NB4 (cell line): ENCODE measurements at regions not wholly inside any gene's neighbourhood (a gene's known extent, or its start where the extent isn't known, plus 50 kb on each side); places are given as distances from the start of the nearest gene placed in this dataset.

ENCODE experiments used
- POLR2A ChIP-seq: IDR thresholded peaks from 2 replicates; pipeline ENCODE4 v1.6.1; 2011; ENCODE audit warnings: mild to moderate bottlenecking; ENCODE audit not compliant: insufficient read length; ENCODE audit errors: extremely low read depth
- TF ChIP-seq, protein P1 (sequence below): IDR thresholded peaks from one replicate; pipeline ENCODE4 v1.5.1; 2012; ENCODE audit warnings: low read depth, low read length
- TF ChIP-seq, protein P2 (sequence below): IDR thresholded peaks from 2 replicates; pipeline ENCODE4 v1.6.1; 2011; ENCODE audit warnings: low read depth, low read length

DNA sequence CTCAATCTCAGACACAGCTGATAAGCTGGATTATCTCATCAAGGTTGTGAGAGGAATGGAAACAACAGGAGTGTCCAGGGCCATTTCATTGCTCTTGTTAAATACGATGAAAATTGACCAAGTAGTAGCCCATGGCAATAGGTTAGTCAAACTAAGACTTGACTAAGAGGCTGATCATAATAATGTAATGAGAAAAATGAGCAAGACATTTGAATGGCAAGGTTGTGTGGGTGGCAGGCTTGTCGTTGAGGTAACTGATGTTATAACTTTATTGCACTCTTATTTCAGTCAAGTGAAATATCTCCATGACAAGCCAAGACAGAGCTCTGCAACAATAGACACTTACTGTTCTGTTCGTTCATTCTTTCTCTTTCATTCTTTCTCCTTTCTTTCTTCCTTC lies 532.0 kb downstream of the GATA3 start:
- TF ChIP-seq, protein P1, sequence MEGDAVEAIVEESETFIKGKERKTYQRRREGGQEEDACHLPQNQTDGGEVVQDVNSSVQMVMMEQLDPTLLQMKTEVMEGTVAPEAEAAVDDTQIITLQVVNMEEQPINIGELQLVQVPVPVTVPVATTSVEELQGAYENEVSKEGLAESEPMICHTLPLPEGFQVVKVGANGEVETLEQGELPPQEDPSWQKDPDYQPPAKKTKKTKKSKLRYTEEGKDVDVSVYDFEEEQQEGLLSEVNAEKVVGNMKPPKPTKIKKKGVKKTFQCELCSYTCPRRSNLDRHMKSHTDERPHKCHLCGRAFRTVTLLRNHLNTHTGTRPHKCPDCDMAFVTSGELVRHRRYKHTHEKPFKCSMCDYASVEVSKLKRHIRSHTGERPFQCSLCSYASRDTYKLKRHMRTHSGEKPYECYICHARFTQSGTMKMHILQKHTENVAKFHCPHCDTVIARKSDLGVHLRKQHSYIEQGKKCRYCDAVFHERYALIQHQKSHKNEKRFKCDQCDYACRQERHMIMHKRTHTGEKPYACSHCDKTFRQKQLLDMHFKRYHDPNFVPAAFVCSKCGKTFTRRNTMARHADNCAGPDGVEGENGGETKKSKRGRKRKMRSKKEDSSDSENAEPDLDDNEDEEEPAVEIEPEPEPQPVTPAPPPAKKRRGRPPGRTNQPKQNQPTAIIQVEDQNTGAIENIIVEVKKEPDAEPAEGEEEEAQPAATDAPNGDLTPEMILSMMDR = no peak
- TF ChIP-seq, protein P2, sequence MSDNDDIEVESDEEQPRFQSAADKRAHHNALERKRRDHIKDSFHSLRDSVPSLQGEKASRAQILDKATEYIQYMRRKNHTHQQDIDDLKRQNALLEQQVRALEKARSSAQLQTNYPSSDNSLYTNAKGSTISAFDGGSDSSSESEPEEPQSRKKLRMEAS = no peak
- no peak for TF ChIP-seq POLR2A
